ENCODE measurements at regions not wholly inside any gene's neighbourhood (a gene's known extent, or its start where the extent isn't known, plus 50 kb on each side); places are given as distances from the start of the nearest gene placed in this dataset.

- H3K27me3 ChIP-seq (ENCODE audit: control insufficient read depth in 4 of 4, insufficient read depth in 4 of 4, low read length in 3 of 4): no peaks in the 10 kb centered on the region
- WGBS: 73% methylated on average over 1 of the region's 1 CpG
- TF ChIP-seq FOXA1 (IDR thresholded peaks at IDR 0.05) (no peak), NR2F2 (IDR thresholded peaks at IDR 0.05) (no peak), RXRA (IDR thresholded peaks at IDR 0.05) (no peak), CTCF (IDR thresholded peaks at IDR 0.05; ENCODE audit: low read depth, low read length, missing input control) (no peak), JUND (IDR thresholded peaks at IDR 0.05) (no peak), SP1 (IDR thresholded peaks at IDR 0.05) (no peak), HNF4G (IDR thresholded peaks at IDR 0.05) (no peak), ATF3 (IDR thresholded peaks at IDR 0.05) (no peak), MAX (IDR thresholded peaks at IDR 0.05) (no peak), TAF1 (conservative IDR thresholded peaks at IDR 0.05) (no peak), ZBTB33 (IDR thresholded peaks at IDR 0.05) (no peak), YY1 (IDR thresholded peaks at IDR 0.05) (no peak), REST (IDR thresholded peaks at IDR 0.05) (no peak), HNF4A (conservative IDR thresholded peaks at IDR 0.05) (no peak), FOXA2 (IDR thresholded peaks at IDR 0.05) (no peak), EGR1 (IDR thresholded peaks at IDR 0.05; ENCODE audit: low read depth in 2 of 2) (no peak), RAD21 (IDR thresholded peaks at IDR 0.05) (no peak), GABPA (IDR thresholded peaks at IDR 0.05 in 1 of 2, conservative IDR thresholded peaks at IDR 0.05 in 1 of 2) (no peak)
- H3K9me3 ChIP-seq (ENCODE audit: control insufficient read depth in 4 of 4, low read length in 3 of 4): no peaks in the 10 kb centered on the region
- no peaks in the 10 kb centered on the region for H3K4me1 ChIP-seq (ENCODE audit: control insufficient read depth in 4 of 4, insufficient read depth in 4 of 4, low read length in 3 of 4)
- no peak overlapping the region for H3K9ac ChIP-seq (ENCODE audit: low read depth in 1 of 2, low read length in 2 of 2)
- no peaks in the 10 kb centered on the region for H3K36me3 ChIP-seq (ENCODE audit: control insufficient read depth in 4 of 4, insufficient read depth in 3 of 4, low read depth in 1 of 4, low read length in 3 of 4)
- no peak overlapping the region for H3K27ac ChIP-seq (ENCODE audit: low read depth in 1 of 2, low read length in 2 of 2)
- H3K4me3 ChIP-seq (ENCODE audit: low read depth in 1 of 3, low read length in 3 of 3): no peak overlapping the region
- DNase-seq (ENCODE audit: low spot score): no peak
Measured at GRCh38 chr3:182349951-182350517, 443.3 kb upstream of the ATP11B start.
